ENCODE measurements at regions not wholly inside any gene's neighbourhood (a gene's known extent, or its start where the extent isn't known, plus 50 kb on each side); places are given as distances from the start of the nearest gene placed in this dataset.

GRCh38 chr19:30221176-30221575 is 151.0 kb upstream of the ZNF536 start:
- TF ChIP-seq, protein P1, sequence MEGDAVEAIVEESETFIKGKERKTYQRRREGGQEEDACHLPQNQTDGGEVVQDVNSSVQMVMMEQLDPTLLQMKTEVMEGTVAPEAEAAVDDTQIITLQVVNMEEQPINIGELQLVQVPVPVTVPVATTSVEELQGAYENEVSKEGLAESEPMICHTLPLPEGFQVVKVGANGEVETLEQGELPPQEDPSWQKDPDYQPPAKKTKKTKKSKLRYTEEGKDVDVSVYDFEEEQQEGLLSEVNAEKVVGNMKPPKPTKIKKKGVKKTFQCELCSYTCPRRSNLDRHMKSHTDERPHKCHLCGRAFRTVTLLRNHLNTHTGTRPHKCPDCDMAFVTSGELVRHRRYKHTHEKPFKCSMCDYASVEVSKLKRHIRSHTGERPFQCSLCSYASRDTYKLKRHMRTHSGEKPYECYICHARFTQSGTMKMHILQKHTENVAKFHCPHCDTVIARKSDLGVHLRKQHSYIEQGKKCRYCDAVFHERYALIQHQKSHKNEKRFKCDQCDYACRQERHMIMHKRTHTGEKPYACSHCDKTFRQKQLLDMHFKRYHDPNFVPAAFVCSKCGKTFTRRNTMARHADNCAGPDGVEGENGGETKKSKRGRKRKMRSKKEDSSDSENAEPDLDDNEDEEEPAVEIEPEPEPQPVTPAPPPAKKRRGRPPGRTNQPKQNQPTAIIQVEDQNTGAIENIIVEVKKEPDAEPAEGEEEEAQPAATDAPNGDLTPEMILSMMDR (IDR thresholded peaks at IDR 0.05; ENCODE audit: low read depth, low read length, missing input control) = no peak
- TF ChIP-seq, protein P2, sequence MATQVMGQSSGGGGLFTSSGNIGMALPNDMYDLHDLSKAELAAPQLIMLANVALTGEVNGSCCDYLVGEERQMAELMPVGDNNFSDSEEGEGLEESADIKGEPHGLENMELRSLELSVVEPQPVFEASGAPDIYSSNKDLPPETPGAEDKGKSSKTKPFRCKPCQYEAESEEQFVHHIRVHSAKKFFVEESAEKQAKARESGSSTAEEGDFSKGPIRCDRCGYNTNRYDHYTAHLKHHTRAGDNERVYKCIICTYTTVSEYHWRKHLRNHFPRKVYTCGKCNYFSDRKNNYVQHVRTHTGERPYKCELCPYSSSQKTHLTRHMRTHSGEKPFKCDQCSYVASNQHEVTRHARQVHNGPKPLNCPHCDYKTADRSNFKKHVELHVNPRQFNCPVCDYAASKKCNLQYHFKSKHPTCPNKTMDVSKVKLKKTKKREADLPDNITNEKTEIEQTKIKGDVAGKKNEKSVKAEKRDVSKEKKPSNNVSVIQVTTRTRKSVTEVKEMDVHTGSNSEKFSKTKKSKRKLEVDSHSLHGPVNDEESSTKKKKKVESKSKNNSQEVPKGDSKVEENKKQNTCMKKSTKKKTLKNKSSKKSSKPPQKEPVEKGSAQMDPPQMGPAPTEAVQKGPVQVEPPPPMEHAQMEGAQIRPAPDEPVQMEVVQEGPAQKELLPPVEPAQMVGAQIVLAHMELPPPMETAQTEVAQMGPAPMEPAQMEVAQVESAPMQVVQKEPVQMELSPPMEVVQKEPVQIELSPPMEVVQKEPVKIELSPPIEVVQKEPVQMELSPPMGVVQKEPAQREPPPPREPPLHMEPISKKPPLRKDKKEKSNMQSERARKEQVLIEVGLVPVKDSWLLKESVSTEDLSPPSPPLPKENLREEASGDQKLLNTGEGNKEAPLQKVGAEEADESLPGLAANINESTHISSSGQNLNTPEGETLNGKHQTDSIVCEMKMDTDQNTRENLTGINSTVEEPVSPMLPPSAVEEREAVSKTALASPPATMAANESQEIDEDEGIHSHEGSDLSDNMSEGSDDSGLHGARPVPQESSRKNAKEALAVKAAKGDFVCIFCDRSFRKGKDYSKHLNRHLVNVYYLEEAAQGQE (IDR thresholded peaks at IDR 0.05) = no peak
- TF ChIP-seq YY1 (IDR thresholded peaks at IDR 0.05) = no peak
- TF ChIP-seq TAF1 (conservative IDR thresholded peaks at IDR 0.05) = no peak
- no peak for TF ChIP-seq FOXA2 (IDR thresholded peaks at IDR 0.05)
- TF ChIP-seq FOXA1 (IDR thresholded peaks at IDR 0.05) = no peak
- TF ChIP-seq EGR1 (IDR thresholded peaks at IDR 0.05; ENCODE audit: low read depth in 2 of 2) = no peak
- TF ChIP-seq, protein P3, sequence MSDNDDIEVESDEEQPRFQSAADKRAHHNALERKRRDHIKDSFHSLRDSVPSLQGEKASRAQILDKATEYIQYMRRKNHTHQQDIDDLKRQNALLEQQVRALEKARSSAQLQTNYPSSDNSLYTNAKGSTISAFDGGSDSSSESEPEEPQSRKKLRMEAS (IDR thresholded peaks at IDR 0.05) = no peak
- no peak for TF ChIP-seq ZBTB33 (IDR thresholded peaks at IDR 0.05)

Measured in liver (tissue), 3 donors.